ENCODE measurements at regions not wholly inside any gene's neighbourhood (a gene's known extent, or its start where the extent isn't known, plus 50 kb on each side); places are given as distances from the start of the nearest gene placed in this dataset.
"Not testable (repeated sequence)": the region's sequence is repeated elsewhere in the genome, so short reads cannot be mapped to it uniquely, and the experiment has no call there.

GRCh38 chr22:23453277-23453676 is 126.8 kb downstream of the IGLL1 start:
- no peaks in the 10 kb centered on the region for H3K79me2 ChIP-seq (ENCODE audit: low read length)
- H2AFZ ChIP-seq (ENCODE audit: low read length), result no peak overlapping the region
- H4K20me1 ChIP-seq (ENCODE audit: insufficient read depth, low read length), result no peaks in the 10 kb centered on the region
- H3K4me2 ChIP-seq (ENCODE audit: low read depth, low read length), result no peak overlapping the region
- H3K9me3 ChIP-seq (replicated peaks; ENCODE audit: insufficient read depth, low read length), result no peaks in the 10 kb centered on the region
- H3K4me3 ChIP-seq (ENCODE audit: low read length), result no peak overlapping the region
- DNase-seq, result no peak
- no peak for TF ChIP-seq EZH2 (optimal IDR thresholded peaks at IDR 0.05; ENCODE audit: low read depth, low read length)
- no peak for TF ChIP-seq EZH2phosphoT487 (IDR thresholded peaks at IDR 0.05; ENCODE audit: low read length)
- TF ChIP-seq CTCF (IDR thresholded peaks at IDR 0.05; ENCODE audit: low read length), result no peak
- no peak overlapping the region for H3K9ac ChIP-seq (ENCODE audit: low read length)
- no peaks in the 10 kb centered on the region for H3K4me1 ChIP-seq (ENCODE audit: low read length)
- H3K27me3 ChIP-seq (replicated peaks; ENCODE audit: insufficient read depth, low read length), result peaks cover 47% of the 10 kb centered on the region
- H3F3A ChIP-seq (ENCODE audit: insufficient read depth, low read length), result no peaks in the 10 kb centered on the region
- no peaks in the 10 kb centered on the region for H3K36me3 ChIP-seq (replicated peaks; ENCODE audit: insufficient read depth, low read length)
- H3K9me2 ChIP-seq (replicated peaks; ENCODE audit: insufficient read depth, low read length), result no peaks in the 10 kb centered on the region
- no peak overlapping the region for H3K27ac ChIP-seq (ENCODE audit: low read length)

- Histone ChIP-seq H3K4me2 (ENCODE audit: low read depth, low read length) (no peak overlapping the region), H3K79me2 (ENCODE audit: low read length) (no peaks in the 10 kb centered on the region), H3K27me3 (replicated peaks; ENCODE audit: insufficient read depth, low read length) (peaks cover 44% of the 10 kb centered on the region), H3K27ac (ENCODE audit: low read length) (no peak overlapping the region), H3K9me2 (replicated peaks; ENCODE audit: insufficient read depth, low read length) (no peaks in the 10 kb centered on the region), H2AFZ (ENCODE audit: low read length) (no peak overlapping the region), H3K36me3 (replicated peaks; ENCODE audit: insufficient read depth, low read length) (no peaks in the 10 kb centered on the region), H4K20me1 (ENCODE audit: insufficient read depth, low read length) (no peaks in the 10 kb centered on the region), H3K4me1 (ENCODE audit: low read length) (no peaks in the 10 kb centered on the region), H3K9me3 (replicated peaks; ENCODE audit: insufficient read depth, low read length) (no peaks in the 10 kb centered on the region), H3K9ac (ENCODE audit: low read length) (no peak overlapping the region), H3K4me3 (ENCODE audit: low read length) (no peak overlapping the region), H3F3A (ENCODE audit: insufficient read depth, low read length) (no peaks in the 10 kb centered on the region)
- TF ChIP-seq EZH2phosphoT487 (IDR thresholded peaks at IDR 0.05; ENCODE audit: low read length), result no peak
- no peak for TF ChIP-seq CTCF (IDR thresholded peaks at IDR 0.05; ENCODE audit: low read length)
- no peak for TF ChIP-seq EZH2 (optimal IDR thresholded peaks at IDR 0.05; ENCODE audit: low read depth, low read length)
- no peak for DNase-seq
Observed at GRCh38 chr22:23452231-23453010, 127.7 kb downstream of the IGLL1 start.

- H2AFZ ChIP-seq (ENCODE audit: low read length); H3K4me1 ChIP-seq (ENCODE audit: low read length); H3K36me3 ChIP-seq (replicated peaks; ENCODE audit: insufficient read depth, low read length); H3F3A ChIP-seq (ENCODE audit: insufficient read depth, low read length); H3K9me2 ChIP-seq (replicated peaks; ENCODE audit: insufficient read depth, low read length); DNase-seq; H3K4me2 ChIP-seq (ENCODE audit: low read depth, low read length); H3K9me3 ChIP-seq (replicated peaks; ENCODE audit: insufficient read depth, low read length); H3K27ac ChIP-seq (ENCODE audit: low read length); H4K20me1 ChIP-seq (ENCODE audit: insufficient read depth, low read length); H3K4me3 ChIP-seq (ENCODE audit: low read length); H3K79me2 ChIP-seq (ENCODE audit: low read length); H3K9ac ChIP-seq (ENCODE audit: low read length): not testable (repeated sequence)
- H3K27me3 ChIP-seq (replicated peaks; ENCODE audit: insufficient read depth, low read length), result peaks cover 39% of the 10 kb centered on the region
Observed at GRCh38 chr22:23451452-23452230, 128.4 kb downstream of the IGLL1 start.

GRCh38 chr22:23450821-23451220 is 129.3 kb downstream of the IGLL1 start:
- not testable (repeated sequence) for DNase-seq; H3K4me3 ChIP-seq (ENCODE audit: low read length); H2AFZ ChIP-seq (ENCODE audit: low read length); H3K79me2 ChIP-seq (ENCODE audit: low read length); H3K9me2 ChIP-seq (replicated peaks; ENCODE audit: insufficient read depth, low read length); H3K27ac ChIP-seq (ENCODE audit: low read length); H4K20me1 ChIP-seq (ENCODE audit: insufficient read depth, low read length); H3K9ac ChIP-seq (ENCODE audit: low read length); H3K36me3 ChIP-seq (replicated peaks; ENCODE audit: insufficient read depth, low read length); H3F3A ChIP-seq (ENCODE audit: insufficient read depth, low read length); H3K4me2 ChIP-seq (ENCODE audit: low read depth, low read length); H3K4me1 ChIP-seq (ENCODE audit: low read length); H3K9me3 ChIP-seq (replicated peaks; ENCODE audit: insufficient read depth, low read length)
- H3K27me3 ChIP-seq (replicated peaks; ENCODE audit: insufficient read depth, low read length), result peaks cover 39% of the 10 kb centered on the region
